GM21381 (cell line): ENCODE measurements at regions not wholly inside any gene's neighbourhood (a gene's known extent, or its start where the extent isn't known, plus 50 kb on each side); places are given as distances from the start of the nearest gene placed in this dataset.
A peak's percentile ranks its signal among the peaks of the same experiment; 100 is the strongest.
"Not testable (repeated sequence)": the region's sequence is repeated elsewhere in the genome, so short reads cannot be mapped to it uniquely, and the experiment has no call there.

ENCODE experiments used
- ATAC-seq: cut with Tn5 transposase; IDR thresholded peaks from one replicate; pipeline ENCODE4 v1.9.1; 2021; ENCODE audit warnings: mild to moderate bottlenecking, moderate library complexity; ENCODE audit not compliant: unreplicated experiment

DNA sequence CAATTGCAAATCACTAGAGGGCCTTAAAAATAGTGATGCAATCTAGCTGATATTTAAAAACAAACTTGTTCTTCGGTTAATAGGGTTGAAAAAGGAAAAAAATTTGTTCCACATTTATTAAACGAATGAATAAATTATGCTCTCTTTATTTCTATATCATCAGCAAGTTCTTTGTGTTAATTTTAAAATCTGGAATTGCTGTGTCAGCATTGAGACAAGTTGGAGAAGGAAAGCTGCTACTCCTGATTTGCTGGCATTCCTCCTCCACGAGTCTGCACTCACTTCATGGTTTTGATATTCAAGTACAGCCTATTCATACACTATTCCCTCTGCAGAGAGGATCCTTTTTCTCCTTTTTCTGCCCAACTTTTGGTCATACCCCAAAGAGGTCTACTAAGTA lies 117.6 kb downstream of the MRPL39 start:
- ATAC-seq: no peak

DNA sequence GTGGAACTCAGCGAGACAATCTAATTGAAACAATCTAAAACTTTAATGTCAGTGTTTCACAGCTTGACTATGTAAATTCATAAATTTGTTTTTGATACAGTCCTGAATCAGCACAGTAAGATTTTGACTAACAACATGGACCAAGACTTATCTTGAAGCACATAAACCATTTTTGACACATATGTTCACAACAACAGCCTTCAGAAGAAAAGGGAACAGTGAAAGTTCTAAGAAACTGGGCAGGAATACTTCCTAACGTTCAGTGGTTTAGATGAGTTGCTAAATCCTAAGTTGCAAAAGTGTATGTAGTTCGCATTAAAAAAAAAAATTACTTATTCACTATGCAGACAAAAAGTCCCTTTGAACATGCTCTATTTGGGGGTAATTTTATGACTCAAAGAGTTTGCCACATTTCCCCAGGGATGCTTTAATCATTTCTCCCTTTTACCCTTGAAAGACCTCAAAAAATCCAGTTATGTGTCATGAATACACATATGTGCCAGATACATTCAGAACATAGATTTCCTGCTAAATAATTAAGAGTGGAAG lies 120.2 kb downstream of the MRPL39 start:
- peak; percentile 79 for ATAC-seq

DNA sequence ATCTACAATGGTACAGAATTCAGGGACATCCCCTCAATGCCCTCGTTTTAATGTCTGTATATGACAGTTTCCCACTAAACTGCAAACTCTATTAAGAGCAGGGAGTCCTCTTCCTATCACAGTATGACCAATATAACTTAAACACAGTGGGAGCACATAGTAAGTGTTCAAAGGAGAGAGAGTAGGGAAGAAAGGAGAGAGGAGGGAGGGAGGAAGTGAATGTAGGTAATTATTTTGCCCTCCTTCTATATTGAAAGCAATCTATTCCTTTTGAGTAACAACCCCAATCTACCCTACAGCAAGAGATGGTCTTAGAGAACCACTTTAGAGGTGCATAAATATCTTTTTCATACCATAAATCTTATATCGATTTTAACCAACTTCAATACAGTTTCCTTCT lies 121.4 kb downstream of the MRPL39 start:
- no peak for ATAC-seq

DNA sequence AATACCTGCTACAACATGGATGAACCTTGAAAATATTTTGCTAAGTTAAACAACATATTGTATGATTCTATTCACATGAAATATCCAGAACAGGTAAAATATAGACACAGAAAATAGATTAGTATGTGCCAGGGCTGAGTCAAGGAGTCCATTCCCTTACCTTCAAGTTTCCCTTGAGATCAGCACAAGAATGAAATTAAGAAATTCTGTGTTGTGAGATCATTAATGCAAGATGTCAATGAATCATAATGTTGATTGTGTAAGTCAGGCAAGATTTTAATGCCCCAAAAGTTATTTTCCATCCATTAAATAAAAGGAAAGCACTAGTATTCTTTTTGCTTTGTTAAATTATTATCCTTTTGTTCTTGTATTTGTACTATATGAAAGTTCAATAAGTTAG lies 139.4 kb downstream of the MRPL39 start:
- ATAC-seq: no peak

DNA sequence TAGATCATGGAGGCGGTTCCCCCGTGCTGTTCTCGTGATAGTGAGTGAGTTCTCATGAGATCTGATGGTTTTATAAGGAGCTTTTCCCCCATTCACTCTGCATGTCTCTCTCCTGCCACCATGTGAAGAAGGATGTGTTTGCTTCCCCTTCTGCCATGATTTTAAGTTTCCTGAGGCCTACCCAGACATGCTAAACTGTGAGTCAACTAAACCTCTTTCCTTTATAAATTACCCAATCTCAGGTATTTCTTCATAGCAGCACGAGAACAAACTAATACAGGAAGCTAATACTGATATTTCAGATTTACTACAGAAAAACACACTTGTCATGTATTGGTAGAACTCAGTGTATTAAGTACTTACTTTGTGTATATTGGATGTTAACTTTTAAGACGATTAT lies 140.2 kb downstream of the MRPL39 start:
- ATAC-seq: not testable (repeated sequence)

DNA sequence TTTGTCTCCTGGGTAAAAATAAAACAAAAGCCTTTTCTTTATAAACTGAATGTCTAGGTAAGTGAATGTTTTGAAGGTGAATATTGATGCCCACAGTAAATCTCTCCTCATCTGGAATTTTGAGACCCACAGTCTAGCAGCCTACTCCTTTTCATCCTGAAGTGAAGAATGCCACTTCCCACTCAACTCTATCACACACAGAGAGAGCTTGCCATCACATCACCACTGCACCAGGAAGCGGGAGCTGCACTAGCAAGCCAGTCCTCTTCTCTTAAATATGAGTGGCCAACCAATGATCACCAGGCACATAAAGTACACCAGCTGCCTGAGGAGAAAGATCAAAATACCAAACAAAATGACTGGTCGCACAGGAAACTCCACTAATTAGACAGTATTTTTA lies 140.8 kb downstream of the MRPL39 start:
- no peak for ATAC-seq

DNA sequence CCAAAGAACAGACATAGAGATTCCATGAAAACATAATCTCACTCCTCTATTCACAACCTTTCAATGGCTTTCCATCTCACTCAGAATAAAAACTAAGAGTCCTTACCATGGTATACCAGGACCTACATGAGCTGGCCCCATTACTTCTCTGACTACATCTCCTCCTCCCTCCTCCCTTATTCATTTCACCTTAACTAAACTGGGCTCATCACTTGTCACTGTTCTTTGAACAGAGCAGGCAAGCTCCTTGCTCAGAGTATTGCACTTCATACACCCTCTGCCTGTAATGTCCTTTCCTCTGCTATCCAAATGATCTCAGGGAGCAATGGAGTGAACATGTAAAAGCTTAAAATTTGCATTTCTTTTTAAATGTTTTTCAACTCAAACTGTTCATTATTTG lies 142.0 kb downstream of the MRPL39 start:
- ATAC-seq: no peak

DNA sequence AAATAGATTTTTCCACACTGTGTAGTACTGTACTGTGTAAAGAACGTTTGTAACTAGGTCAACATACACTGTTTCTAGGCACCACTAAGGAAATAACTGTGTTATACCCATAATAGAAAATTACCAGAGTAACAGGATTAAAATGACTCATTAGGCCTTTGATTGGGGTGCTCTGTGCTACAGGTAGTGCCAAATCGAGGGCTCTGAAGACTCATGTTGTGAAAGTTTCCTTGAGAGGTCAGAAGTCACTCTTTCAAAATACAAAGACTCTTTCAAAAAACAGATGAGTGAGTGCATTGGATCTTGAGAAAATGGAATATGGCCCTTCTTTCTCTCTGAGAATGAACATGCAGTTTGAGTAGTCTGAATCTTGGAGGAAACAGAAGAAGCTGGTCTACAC lies 143.0 kb downstream of the MRPL39 start:
- peak; percentile 46 for ATAC-seq

DNA sequence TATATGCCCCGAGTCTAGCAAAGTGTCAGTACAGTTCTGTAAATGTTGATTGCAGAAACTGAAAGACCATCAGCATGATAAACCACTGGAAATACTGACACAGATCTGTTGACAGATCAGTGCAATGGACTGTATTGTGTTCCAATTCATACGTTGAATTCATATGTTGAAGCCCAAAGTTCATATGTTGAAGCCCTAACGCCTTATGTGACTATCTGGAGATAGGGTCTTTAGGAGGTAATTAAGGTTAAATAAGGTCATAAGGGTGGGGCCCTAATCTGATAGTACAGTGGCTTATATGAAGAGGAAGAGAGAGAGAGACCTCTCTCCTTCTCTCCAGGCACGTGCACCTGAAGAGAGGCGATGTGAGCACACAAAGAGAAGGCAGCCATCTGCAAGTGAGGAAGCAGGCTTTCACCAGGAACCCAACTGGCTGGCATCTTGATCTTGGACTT lies 144.7 kb downstream of the MRPL39 start:
- peak; percentile 60 for ATAC-seq

DNA sequence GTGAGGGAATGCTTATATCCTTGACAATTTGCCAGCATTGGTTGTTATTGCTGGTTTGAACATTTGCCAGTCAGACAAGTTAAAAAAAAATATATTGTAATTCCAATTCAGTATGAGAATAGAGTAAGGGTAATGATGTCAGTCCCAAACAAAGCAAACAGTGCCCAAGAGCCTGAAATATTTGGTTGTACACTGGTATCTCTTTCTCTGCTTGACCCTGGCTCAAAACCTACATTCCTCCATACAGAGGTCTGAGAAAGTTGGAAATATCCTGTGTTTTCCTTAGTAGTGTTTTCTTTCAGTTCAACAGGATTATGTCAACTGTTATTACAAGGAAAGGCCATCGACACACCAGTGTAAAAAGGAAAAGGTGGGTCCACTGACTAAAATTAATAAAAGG lies 145.6 kb downstream of the MRPL39 start:
- ATAC-seq: no peak

DNA sequence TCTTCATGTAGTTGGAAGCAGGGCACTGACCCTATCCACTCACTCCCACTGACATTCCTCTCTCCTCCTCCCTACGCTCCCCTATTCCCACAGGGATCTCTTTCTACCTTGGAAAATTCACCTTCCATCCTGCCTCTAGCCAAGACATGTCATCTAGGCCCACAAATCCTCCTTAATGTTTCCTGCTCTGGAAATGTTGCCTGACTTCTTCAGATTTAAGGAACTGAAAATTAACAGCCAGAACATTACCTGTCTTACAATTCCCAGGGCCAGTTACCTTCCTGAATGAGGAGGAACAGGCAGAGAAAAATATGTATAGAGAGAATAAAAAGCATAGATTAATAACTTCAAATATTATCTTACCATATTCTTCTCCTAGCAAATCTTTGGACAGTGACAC lies 147.3 kb downstream of the MRPL39 start:
- ATAC-seq: no peak

DNA sequence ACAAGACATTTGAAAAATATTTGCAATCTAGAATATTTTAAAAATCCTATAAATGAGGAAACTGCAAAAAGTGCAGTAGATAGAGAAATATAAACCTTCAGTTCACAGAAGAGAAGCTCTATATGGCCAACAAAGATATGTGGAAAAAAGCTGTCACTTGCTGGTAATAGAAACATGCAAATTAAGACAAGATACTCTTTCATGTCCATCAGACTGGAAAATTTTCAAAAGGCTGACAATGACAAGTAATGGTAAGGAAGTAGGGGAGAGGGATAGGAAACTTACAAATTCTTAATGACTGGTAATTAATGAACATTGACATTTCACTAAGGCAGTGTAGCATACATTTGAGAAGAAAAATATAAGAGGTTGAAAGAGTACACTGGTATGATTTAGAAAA lies 147.9 kb downstream of the MRPL39 start:
- ATAC-seq: no peak

DNA sequence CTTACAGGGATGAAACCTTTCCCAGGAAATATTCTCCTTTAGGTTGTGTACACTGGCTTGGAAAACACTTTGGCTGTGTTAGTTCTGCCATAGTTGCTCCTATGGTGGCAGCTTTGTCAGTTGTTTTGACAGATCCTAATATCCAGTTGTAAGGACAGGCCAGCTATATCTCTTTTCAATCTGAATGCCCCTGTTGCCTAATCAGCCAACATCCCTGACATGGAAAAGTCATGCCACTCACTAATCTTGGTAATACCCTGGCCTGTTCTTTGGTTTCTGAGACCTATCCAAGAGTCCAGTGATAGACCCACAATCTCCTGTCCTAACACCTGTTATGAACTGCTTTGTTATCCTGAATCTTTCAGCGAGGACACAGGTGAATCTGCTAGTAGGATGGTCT lies 148.8 kb downstream of the MRPL39 start:
- no peak for ATAC-seq

DNA sequence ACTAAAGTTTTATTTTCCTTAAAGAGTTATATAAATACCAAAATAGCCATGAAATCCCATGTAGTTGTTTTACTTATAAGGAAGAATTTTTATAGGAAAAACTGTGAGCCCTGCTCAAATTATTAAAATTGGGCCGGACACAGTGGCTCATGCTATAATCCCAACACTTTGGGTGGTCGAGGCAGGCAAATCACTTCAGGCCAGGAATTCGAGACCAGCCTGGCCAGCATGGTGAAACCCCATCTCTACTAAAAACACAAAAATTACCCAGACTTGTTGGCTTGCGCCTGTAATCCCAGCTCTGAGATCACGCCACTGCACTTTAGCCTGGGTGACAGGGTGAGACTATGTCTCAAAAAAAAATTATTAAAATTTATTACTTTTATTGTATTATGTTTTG lies 149.3 kb downstream of the MRPL39 start:
- no peak for ATAC-seq

DNA sequence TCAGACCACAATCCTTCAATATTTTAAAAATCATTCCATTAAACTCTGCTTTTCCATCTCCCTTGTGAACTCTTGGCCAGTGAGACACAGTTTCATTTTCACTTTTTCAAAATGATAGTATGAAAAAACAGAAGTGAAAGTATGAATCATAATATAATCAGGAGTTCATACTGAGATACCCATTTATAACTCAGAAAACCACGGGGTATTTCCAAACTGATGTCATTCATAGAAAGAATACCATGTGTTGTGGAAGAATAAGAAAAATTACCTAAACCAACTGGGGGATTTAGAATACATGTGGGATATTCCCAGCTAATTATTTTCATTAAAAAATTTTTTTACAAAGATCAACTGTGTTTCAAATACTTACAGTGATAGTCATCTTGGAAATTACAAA lies 149.9 kb downstream of the MRPL39 start:
- peak; percentile 64 for ATAC-seq

DNA sequence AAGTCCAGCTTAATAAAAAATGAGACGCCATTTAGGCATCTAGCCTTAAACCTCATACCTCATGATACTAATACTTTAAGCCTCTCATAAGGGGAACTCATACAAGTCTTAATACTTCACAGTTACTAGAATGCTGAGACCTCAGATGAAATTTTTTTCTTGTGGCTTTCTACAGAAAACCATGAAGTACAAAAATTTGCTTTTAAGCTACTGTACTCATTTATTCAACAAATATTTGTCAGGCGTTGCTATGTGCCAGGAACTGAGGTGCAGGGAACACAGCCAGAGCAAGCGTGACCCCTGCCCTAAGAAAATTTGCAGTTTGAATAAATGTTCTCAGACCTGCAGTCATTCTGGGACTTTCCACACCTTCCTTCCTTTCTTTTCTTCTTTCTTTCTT lies 150.6 kb downstream of the MRPL39 start:
- peak; percentile 43 for ATAC-seq

DNA sequence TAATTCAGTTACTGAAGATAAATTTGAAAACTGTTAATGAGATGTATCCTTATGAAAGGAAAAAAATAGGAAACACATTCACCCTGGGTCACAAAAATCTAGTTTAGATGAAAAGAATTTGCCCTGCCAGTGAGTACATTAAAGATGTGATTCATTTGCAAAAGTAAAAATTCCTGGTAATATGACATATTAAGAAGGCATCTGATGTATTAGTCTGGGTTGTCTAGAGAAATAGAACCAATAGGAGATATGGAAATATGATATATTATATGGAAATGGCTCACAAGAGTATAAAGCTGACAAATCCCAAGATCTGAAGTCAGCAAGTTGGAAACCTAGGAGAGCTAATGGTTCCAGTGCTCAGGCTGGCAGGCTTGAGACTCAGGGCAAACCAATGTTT lies 153.8 kb downstream of the MRPL39 start:
- ATAC-seq: no peak

DNA sequence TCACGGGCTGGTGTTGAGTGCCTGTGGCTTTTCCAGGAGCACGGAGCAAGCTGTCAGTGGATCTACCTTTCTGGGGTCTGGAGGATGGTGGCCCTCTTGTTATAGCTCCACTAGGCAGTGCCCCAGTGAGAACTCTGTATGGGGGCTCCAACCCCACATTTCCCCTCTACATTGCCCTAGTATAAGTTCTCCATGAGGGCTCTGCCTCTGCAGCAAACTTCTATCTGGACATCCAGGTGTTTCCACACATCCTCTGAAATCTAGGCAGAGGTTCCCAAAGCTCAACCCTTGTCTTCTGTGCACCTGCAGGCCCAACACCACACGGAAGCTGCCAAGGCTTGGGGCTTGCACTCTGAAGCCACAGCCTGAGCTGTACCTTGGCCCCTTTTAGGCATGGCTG lies 157.3 kb downstream of the MRPL39 start:
- ATAC-seq: no peak

DNA sequence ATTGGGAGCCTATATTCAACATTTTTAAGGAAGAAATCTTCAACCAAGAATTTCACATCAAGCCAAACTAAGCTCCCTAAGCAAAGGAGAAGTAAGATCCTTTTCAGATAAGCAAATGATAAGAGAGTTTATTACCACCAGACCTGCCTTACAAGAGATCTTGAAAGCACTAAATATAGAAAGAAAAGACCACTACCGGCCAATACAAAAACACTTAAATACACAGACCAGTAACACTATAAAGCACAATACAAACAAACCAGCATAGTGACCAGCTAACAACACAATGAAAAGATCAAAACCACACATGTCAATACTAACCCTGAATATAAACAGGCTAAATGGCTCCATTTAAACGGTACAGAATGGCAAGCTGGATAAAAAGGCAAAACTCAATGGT lies 165.4 kb downstream of the MRPL39 start:
- no peak for ATAC-seq

DNA sequence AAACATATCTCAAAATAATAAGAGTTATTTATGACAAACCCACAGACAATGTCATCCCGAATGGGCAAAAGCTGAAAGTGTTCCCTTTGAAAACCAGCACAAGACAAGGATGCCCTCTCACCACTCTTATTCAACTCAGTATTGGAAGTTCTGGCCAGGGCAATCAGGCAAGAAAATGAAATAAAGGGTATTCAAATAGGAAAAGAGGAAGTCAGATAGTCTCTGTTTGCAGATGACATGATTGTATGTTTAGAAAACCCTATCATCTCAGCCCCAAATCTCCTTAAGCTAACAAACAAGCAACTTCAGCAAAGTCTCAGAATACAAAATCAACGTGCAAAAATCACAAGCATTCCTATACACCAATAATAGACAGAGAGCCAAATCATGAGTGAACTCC lies 169.8 kb downstream of the MRPL39 start:
- ATAC-seq: not testable (repeated sequence)

DNA sequence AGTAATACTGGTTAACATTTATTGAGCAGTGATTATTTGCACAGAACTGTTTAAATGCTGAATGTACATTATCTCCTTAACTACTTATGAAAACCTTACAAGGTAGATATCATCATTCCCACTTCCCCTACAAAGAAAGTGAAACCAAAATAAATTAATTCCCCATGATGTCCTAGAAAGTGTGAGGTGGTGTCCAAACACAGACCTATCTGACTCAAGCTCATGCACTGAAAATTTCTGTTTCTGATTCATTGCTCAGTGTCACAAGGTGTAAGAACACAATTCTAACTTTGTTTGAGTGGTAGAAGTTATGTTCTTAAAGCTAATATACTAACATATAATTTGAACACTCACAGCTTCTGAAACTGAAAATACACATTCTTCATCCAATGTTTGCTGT lies 178.7 kb downstream of the MRPL39 start:
- peak; percentile 54 for ATAC-seq

DNA sequence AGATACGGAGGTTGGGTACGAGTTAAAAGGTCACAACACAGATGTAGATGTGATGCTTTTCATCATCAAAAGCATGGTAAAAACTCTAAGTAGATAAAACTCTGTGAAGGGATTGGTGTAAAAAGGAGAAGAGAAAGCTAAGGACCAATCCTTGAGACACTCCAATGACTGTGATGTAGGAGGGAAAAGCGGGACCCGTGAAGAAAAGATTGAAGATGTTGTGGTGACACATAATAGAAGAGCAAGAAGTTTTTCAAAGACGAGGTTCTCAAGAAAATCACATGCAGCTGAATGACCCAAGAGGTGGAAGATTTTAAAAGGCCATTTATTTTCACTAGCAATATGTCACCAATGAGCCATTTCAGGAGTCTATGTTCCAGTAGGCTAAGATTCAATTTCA lies 179.5 kb downstream of the MRPL39 start:
- no peak for ATAC-seq

DNA sequence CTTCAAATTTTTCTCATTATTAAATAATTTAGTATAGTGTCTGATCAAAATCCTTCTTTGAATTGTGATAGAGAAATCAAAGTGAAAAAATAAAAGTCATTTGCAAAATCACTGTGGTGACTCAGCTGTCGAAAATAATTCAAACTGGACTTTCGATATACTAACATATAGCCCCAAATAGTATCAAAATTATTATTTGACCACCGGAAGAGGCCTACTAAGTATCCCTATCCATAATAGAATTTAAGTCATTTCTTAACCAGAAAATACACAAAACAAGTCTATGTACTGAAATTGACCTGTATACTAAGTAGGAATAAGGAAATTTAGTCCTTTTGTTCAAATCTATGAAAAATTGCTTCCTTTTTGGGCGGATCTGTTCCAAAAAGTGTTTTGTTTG lies 180.7 kb downstream of the MRPL39 start:
- no peak for ATAC-seq

DNA sequence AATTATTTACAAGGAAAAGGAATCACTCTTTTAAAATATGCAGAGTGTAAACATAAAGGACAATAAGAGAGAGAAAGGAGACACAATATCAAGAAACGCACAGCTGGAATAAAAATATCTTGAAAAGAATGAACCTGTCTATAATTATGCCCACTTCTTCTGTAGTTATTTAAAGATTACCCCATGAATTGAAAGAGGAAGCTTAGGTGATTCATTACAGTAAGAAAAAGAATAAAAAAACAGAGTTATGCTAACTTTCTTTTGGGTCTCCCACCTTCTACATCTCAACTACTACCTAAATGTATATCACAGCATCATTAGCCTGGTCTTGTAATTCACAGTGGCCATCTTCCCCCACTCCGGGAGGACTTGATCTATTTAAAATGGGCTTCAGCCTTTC lies 182.1 kb downstream of the MRPL39 start:
- ATAC-seq: no peak
